CD4-positive, alpha-beta memory T cell (primary cell): ENCODE measurements at regions not wholly inside any gene's neighbourhood (a gene's known extent, or its start where the extent isn't known, plus 50 kb on each side); places are given as distances from the start of the nearest gene placed in this dataset.

ENCODE experiments used
- CTCF ChIA-PET: fragments of 350-600 bp; sonication (Branson Sonifier 250); formaldehyde crosslinking; loops from one replicate; lab custom pipeline; 2021; ENCODE audit warnings: inconsistent platforms; ENCODE audit not compliant: partially characterized antibody; lab: Charles Lee
- POLR2A ChIA-PET: fragments of 350-600 bp; sonication (Branson Sonifier 250); formaldehyde crosslinking; loops from one replicate; lab custom pipeline; 2021; ENCODE audit not compliant: partially characterized antibody; lab: Charles Lee
- DNase-seq, 5 donors: peaks; one replicate each; pipeline versions ENCODE4 v3.0.0 to v3.0.0-alpha.2; 2020 to 2022; ENCODE audit warnings: mixed read lengths in 1 of 5
- H3K27ac ChIP-seq: one replicate; pipeline ENCODE4 v1.7.0; 2013; ENCODE audit warnings: low read depth, low read length
- H3K27me3 ChIP-seq: 2 replicates; pipeline ENCODE4 v1.7.0; 2013; ENCODE audit warnings: mild to moderate bottlenecking, low read length, moderate library complexity; ENCODE audit not compliant: insufficient read depth
- H3K36me3 ChIP-seq: 2 replicates; pipeline ENCODE4 v1.7.0; 2013; ENCODE audit warnings: mild to moderate bottlenecking, low read length, moderate library complexity; ENCODE audit not compliant: insufficient read depth
- H3K4me1 ChIP-seq: 2 replicates; pipeline ENCODE4 v1.7.0; 2013; ENCODE audit warnings: mild to moderate bottlenecking, low read length, moderate library complexity; ENCODE audit not compliant: insufficient read depth
- H3K4me3 ChIP-seq, 2 donors: one replicate each; pipeline ENCODE4 v1.7.0; 2013; ENCODE audit warnings: low read length in 2 of 2, mild to moderate bottlenecking in 1 of 2
- H3K9me3 ChIP-seq, 2 donors: one replicate each; pipeline ENCODE4 v1.7.0; 2013; ENCODE audit warnings: low read length in 2 of 2, control low read depth in 1 of 2; ENCODE audit not compliant: control insufficient read depth in 1 of 2
- H3K27ac Mint-ChIP-seq, 7 donors: one replicate each; pipeline ENCODE4 v1.8.0; 2020 to 2021; ENCODE audit warnings: mixed read lengths in 7 of 7, mild to moderate bottlenecking in 6 of 7, inconsistent platforms in 3 of 7, moderate library complexity in 3 of 7
- H3K27me3 Mint-ChIP-seq, 2 donors: one replicate each; pipeline ENCODE4 v1.8.0; 2020 to 2021; ENCODE audit warnings: mixed read lengths in 2 of 2
- H3K36me3 Mint-ChIP-seq, 2 donors: one replicate each; pipeline ENCODE4 v1.8.0; 2020 to 2021; ENCODE audit warnings: mixed read lengths in 2 of 2, inconsistent platforms in 1 of 2, mild to moderate bottlenecking in 1 of 2
- H3K4me1 Mint-ChIP-seq, 4 donors: one replicate each; pipeline ENCODE4 v1.8.0; 2020 to 2021; ENCODE audit warnings: mixed read lengths in 4 of 4, mild to moderate bottlenecking in 1 of 4
- H3K4me3 Mint-ChIP-seq, 8 donors: one replicate each; pipeline ENCODE4 v1.8.0; 2020 to 2021; ENCODE audit warnings: mixed read lengths in 8 of 8, mild to moderate bottlenecking in 7 of 8, moderate library complexity in 6 of 8, inconsistent platforms in 3 of 8
- H3K9me3 Mint-ChIP-seq, 8 donors: one replicate each; pipeline ENCODE4 v1.8.0; 2020 to 2021; ENCODE audit warnings: mixed read lengths in 8 of 8, mild to moderate bottlenecking in 5 of 8, inconsistent platforms in 3 of 8, moderate library complexity in 1 of 8
- intact Hi-C: fragments of 100-400 bp; cut with micrococcal nuclease; formaldehyde crosslinking; loops from one replicate; pipeline ENCODE4 v1.15.1; 2023

DNA sequence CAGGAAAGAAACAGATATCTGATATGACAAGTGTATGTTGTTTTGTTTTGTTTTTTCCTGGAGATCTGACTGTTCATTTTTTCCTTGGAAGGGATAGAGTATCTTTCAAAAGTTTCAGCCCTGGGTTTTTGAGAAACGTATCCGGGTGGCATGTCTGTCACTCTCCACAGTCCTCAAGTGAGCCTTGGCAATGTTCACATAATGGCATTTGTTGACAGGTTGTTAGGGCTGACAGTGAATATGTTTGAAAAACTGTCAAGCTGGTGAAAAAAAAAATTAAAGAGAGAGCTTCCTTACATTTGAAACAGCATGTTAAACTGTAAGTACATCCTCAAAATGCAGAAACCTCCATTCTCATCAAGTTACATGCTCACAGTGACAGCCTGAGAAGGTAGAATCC, 113.0 kb upstream of the DYNLRB2 start:
- CTCF ChIA-PET: no interaction called here
- Histone ChIP-seq H3K36me3 (no peaks in the 10 kb centered on the region), H3K4me1 (no peaks in the 10 kb centered on the region), H3K4me3 (no peak overlapping the region), H3K9me3 (no peaks in the 10 kb centered on the region), H3K27me3 (peaks cover 6% of the 10 kb centered on the region), H3K27ac (no peak overlapping the region)
- intact Hi-C loops: no loop called here
- Mint-ChIP-seq H3K27me3 (peaks cover 35 to 40% of the 10 kb centered on the region in 2 donors), H3K4me3 (no peak overlapping the region), H3K27ac (no peak overlapping the region), H3K4me1 (no peaks in the 10 kb centered on the region), H3K36me3 (no peaks in the 10 kb centered on the region), H3K9me3 (peaks cover 0 to 7% (median 1%) of the 10 kb centered on the region in 8 donors)
- POLR2A ChIA-PET: no interaction called here
- no peak for DNase-seq

GRCh38 chr16:80418517-80419355, 122.1 kb upstream of the DYNLRB2 start:
- H3K27ac Mint-ChIP-seq: no peak overlapping the region
- H3K27ac ChIP-seq: no peak overlapping the region
- H3K27me3 Mint-ChIP-seq: peaks cover 15 to 20% of the 10 kb centered on the region in 2 donors
- H3K36me3 Mint-ChIP-seq: no peaks in the 10 kb centered on the region
- no peaks in the 10 kb centered on the region for H3K9me3 Mint-ChIP-seq
- POLR2A ChIA-PET: no interaction called here
- CTCF ChIA-PET: no interaction called here
- no peaks in the 10 kb centered on the region for H3K4me1 ChIP-seq
- H3K9me3 ChIP-seq: no peaks in the 10 kb centered on the region
- intact Hi-C loops: no loop called here
- H3K4me3 Mint-ChIP-seq: no peak overlapping the region
- H3K4me1 Mint-ChIP-seq: no peaks in the 10 kb centered on the region
- no peak overlapping the region for H3K4me3 ChIP-seq
- no peak for DNase-seq
- H3K36me3 ChIP-seq: no peaks in the 10 kb centered on the region
- H3K27me3 ChIP-seq: no peaks in the 10 kb centered on the region

DNA sequence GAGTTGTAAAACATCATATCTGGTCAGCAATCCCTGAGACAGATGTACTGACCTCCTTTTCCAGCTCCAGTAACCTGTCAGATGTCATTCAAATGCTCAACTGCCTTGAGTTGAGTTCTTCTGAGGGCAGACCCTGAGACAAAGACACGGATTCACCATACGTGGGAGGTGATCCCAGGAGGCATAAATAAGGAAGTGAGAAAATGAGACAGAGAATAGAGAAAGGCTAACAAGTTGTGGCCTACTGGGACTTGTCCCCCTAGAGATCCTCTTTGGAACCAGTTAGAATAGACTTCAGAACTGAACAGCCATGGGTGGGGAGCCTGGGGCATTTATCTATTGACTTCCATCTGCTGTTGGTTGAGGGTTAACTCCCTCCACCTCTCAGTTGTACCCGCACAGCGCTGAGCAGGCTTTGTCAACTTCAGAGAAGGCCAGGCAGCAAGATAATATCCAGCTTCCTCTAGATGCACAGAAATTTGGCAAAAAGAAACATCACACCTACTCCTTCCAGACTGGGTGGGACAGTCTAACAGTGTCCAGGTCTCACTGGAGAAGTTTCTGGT, 123.0 kb upstream of the DYNLRB2 start:
- H3K4me1 Mint-ChIP-seq: no peaks in the 10 kb centered on the region
- peaks cover 13 to 17% of the 10 kb centered on the region in 2 donors for H3K27me3 Mint-ChIP-seq
- Histone ChIP-seq H3K36me3 (no peaks in the 10 kb centered on the region), H3K27me3 (no peaks in the 10 kb centered on the region), H3K9me3 (no peaks in the 10 kb centered on the region), H3K4me1 (no peaks in the 10 kb centered on the region), H3K27ac (no peak overlapping the region), H3K4me3 (no peak overlapping the region)
- H3K9me3 Mint-ChIP-seq: no peaks in the 10 kb centered on the region
- intact Hi-C loops: no loop called here
- H3K4me3 Mint-ChIP-seq: no peak overlapping the region
- ChIA-PET POLR2A (no interaction called here), CTCF (no interaction called here)
- no peak for DNase-seq
- H3K36me3 Mint-ChIP-seq: no peaks in the 10 kb centered on the region
- peak overlapping the region in 1 of 7 donors; percentile 3 for H3K27ac Mint-ChIP-seq

DNA sequence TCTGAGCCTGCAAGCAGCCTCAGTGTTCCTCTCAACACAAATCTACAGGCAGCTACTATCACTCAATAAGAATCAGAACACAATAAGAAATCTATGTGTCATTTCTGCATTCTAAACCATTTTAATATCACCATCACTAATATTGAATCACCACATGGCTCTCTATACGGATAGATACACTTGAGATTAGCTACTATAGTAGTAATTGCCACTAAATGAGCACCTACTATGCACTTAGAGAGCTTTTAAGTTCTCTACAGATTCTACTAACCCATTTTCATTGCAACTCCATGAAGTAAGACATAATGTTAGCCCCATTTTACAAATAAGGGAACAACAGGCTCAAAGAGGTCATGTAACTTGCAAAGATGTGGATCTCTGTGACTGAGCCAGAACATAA, 132.8 kb upstream of the DYNLRB2 start:
- Mint-ChIP-seq H3K27ac (no peak overlapping the region), H3K4me3 (no peak overlapping the region), H3K36me3 (no peaks in the 10 kb centered on the region), H3K9me3 (no peaks in the 10 kb centered on the region), H3K27me3 (peaks cover 13 to 26% of the 10 kb centered on the region in 2 donors), H3K4me1 (no peaks in the 10 kb centered on the region)
- POLR2A ChIA-PET: no interaction called here
- intact Hi-C loops: loop anchor here (10.0 kb wide), 1 partner anchor 417 kb away; no protein-coding TSS in a partner anchor
- CTCF ChIA-PET: no interaction called here
- Histone ChIP-seq H3K27me3 (no peaks in the 10 kb centered on the region), H3K4me3 (no peak overlapping the region), H3K4me1 (no peaks in the 10 kb centered on the region), H3K9me3 (no peaks in the 10 kb centered on the region), H3K36me3 (no peaks in the 10 kb centered on the region), H3K27ac (no peak overlapping the region)
- no peak for DNase-seq

- Mint-ChIP-seq H3K36me3 (no peaks in the 10 kb centered on the region), H3K4me3 (no peak overlapping the region), H3K27ac (no peak overlapping the region), H3K27me3 (peaks cover 13 to 26% of the 10 kb centered on the region in 2 donors), H3K4me1 (no peaks in the 10 kb centered on the region), H3K9me3 (no peaks in the 10 kb centered on the region)
- no peak overlapping the region for H3K27ac ChIP-seq
- intact Hi-C loops: loop anchor here (10.0 kb wide), 1 partner anchor 417 kb away; no protein-coding TSS in a partner anchor
- POLR2A ChIA-PET: interaction anchor here (0.6 kb wide), 1 partner anchor 479 kb away, joined by 3 read pairs; no protein-coding TSS in a partner anchor
- CTCF ChIA-PET: no interaction called here
- H3K36me3 ChIP-seq: no peaks in the 10 kb centered on the region
- no peaks in the 10 kb centered on the region for H3K9me3 ChIP-seq
- no peaks in the 10 kb centered on the region for H3K27me3 ChIP-seq
- DNase-seq: no peak
- H3K4me1 ChIP-seq: no peaks in the 10 kb centered on the region
- H3K4me3 ChIP-seq: no peak overlapping the region
These were observed 133.4 kb upstream of the DYNLRB2 start for GRCh38 chr16:80407265-80407987.

DNA sequence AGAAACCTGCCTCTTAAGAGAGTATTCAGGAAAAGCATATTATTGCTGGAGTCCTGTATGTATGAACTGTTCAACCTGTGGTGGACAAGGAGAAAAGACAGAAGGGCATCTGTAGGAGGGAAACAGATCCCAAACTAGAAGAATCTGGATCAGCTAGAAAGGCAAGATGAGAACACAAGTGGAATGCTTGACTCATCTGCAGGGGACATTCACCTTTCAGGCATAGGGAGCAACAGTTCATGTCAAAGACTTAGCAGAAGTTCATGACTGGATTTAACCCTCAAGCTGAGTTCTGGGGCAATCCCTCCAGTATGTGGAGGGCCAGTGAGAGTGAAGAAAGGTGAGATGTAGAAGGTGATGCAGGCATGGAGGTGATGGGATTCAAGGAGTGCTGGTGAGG, 135.9 kb upstream of the DYNLRB2 start:
- Mint-ChIP-seq H3K4me1 (no peaks in the 10 kb centered on the region), H3K27ac (no peak overlapping the region)

DNA sequence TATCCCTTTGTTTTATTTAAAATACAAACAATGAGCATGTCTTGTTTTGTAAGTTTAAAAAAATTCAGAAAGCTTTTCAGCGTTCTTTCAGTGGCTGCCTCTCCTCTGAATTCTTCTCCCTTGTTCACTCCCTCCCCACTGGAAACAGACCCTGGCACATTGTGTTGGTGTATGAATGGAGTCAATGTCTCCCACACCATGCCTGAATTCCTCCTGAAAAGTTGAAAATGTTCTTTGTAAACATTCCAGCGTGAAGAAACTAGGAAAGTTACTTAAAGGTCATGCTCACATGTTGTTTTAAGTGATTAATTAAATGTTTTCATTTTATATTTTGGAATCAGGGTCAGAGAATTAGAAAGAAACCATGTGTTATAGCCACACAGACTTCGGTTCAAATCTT, 136.9 kb upstream of the DYNLRB2 start:
- no peaks in the 10 kb centered on the region for H3K36me3 ChIP-seq
- H3K9me3 Mint-ChIP-seq: peaks cover 0 to 2% (median 0%) of the 10 kb centered on the region in 8 donors
- no peaks in the 10 kb centered on the region for H3K9me3 ChIP-seq
- no peak for DNase-seq
- no peaks in the 10 kb centered on the region for H3K27me3 ChIP-seq
- no peak overlapping the region for H3K4me3 ChIP-seq
- peaks cover 17 to 29% of the 10 kb centered on the region in 2 donors for H3K27me3 Mint-ChIP-seq
- POLR2A ChIA-PET: no interaction called here
- CTCF ChIA-PET: no interaction called here
- intact Hi-C loops: loop anchor here (10.0 kb wide), 1 partner anchor 421 kb away; no protein-coding TSS in a partner anchor
- no peak overlapping the region for H3K27ac ChIP-seq
- no peak overlapping the region for H3K4me3 Mint-ChIP-seq
- no peaks in the 10 kb centered on the region for H3K4me1 Mint-ChIP-seq
- no peaks in the 10 kb centered on the region for H3K4me1 ChIP-seq
- no peak overlapping the region for H3K27ac Mint-ChIP-seq
- no peaks in the 10 kb centered on the region for H3K36me3 Mint-ChIP-seq

More for the DNA sequence above, 135.9 kb upstream of the DYNLRB2 start:
- intact Hi-C loops: loop anchor here (10.0 kb wide), 1 partner anchor 420 kb away; no protein-coding TSS in a partner anchor
- Mint-ChIP-seq H3K4me3 (no peak overlapping the region), H3K36me3 (no peaks in the 10 kb centered on the region), H3K27me3 (peaks cover 17 to 29% of the 10 kb centered on the region in 2 donors), H3K9me3 (peaks cover 0 to 2% (median 0%) of the 10 kb centered on the region in 8 donors)
- Histone ChIP-seq H3K36me3 (no peaks in the 10 kb centered on the region), H3K9me3 (no peaks in the 10 kb centered on the region), H3K27me3 (no peaks in the 10 kb centered on the region), H3K4me1 (no peaks in the 10 kb centered on the region), H3K27ac (no peak overlapping the region), H3K4me3 (no peak overlapping the region)
- POLR2A ChIA-PET: no interaction called here
- CTCF ChIA-PET: no interaction called here
- no peak for DNase-seq
